HL-60 (cell line): ENCODE measurements at regions not wholly inside any gene's neighbourhood (a gene's known extent, or its start where the extent isn't known, plus 50 kb on each side); places are given as distances from the start of the nearest gene placed in this dataset.

Experiments used
- DNase-seq, 2 experiments: peaks; one replicate each; pipeline ENCODE4 v3.0.0-alpha.2; 2010 to 2020; ENCODE audit warnings: low read depth in 1 of 2, low spot score in 1 of 2
- H3K27ac ChIP-seq: fragments of 250-450 bp; sonication (Bioruptor Pico); replicated peaks from 2 replicates; pipeline ENCODE4 v1.5.1; 2020; ENCODE audit warnings: mild to moderate bottlenecking, moderate library complexity
- H3K27me3 ChIP-seq: fragments of 250-450 bp; sonication (Bioruptor Pico); 2 replicates; pipeline ENCODE4 v1.5.1; 2021; ENCODE audit warnings: mild to moderate bottlenecking, moderate library complexity; ENCODE audit not compliant: insufficient read depth, poor library complexity, severe bottlenecking
- H3K4me3 ChIP-seq: replicated peaks from 2 replicates; pipeline ENCODE4 v1.5.1; 2011; ENCODE audit warnings: mild to moderate bottlenecking, control low read depth, low read length; ENCODE audit not compliant: insufficient read depth
- GABPA ChIP-seq: IDR thresholded peaks from 2 replicates; pipeline ENCODE4 v1.6.1; 2012; ENCODE audit warnings: low read depth
- POLR2AphosphoS5 ChIP-seq: IDR thresholded peaks from 2 replicates; pipeline ENCODE4 v1.6.1; 2012; ENCODE audit warnings: low read depth
- SPI1 ChIP-seq: IDR thresholded peaks from 2 replicates; pipeline ENCODE4 v1.6.1; 2012; ENCODE audit warnings: low read depth, mild to moderate bottlenecking, borderline replicate concordance
- TF ChIP-seq, protein P1 (sequence below): IDR thresholded peaks from 2 replicates; pipeline ENCODE4 v1.6.1; 2012; ENCODE audit warnings: low read depth; ENCODE audit not compliant: insufficient replicate concordance
- TF ChIP-seq, protein P2 (sequence below): IDR thresholded peaks from one replicate; pipeline ENCODE4 v1.5.1; 2011; ENCODE audit warnings: low read length, control low read depth, inconsistent platforms; ENCODE audit not compliant: insufficient read depth

DNA sequence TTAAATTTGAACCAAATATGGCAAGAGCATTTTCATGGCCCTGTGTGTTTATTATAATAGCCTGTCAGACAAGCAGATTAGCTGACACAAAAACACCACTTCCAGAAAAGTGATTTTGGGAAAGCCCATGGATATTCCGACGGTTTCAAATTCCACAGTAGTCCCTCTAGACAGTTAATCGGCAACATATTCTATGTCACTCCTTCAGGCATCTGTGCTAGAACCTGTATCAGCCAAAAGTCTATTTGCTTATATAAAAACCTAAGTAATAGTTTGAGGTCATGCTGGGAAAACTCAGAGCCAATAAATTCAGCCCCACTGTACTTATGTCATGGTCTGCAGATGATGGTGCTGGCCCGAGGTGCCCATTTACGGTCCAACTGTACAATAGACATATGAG lies 110.2 kb upstream of the ARHGEF26 start:
- Histone ChIP-seq H3K27me3 (no peaks in the 10 kb centered on the region), H3K4me3 (no peak overlapping the region), H3K27ac (no peak overlapping the region)
- TF ChIP-seq, protein P1, sequence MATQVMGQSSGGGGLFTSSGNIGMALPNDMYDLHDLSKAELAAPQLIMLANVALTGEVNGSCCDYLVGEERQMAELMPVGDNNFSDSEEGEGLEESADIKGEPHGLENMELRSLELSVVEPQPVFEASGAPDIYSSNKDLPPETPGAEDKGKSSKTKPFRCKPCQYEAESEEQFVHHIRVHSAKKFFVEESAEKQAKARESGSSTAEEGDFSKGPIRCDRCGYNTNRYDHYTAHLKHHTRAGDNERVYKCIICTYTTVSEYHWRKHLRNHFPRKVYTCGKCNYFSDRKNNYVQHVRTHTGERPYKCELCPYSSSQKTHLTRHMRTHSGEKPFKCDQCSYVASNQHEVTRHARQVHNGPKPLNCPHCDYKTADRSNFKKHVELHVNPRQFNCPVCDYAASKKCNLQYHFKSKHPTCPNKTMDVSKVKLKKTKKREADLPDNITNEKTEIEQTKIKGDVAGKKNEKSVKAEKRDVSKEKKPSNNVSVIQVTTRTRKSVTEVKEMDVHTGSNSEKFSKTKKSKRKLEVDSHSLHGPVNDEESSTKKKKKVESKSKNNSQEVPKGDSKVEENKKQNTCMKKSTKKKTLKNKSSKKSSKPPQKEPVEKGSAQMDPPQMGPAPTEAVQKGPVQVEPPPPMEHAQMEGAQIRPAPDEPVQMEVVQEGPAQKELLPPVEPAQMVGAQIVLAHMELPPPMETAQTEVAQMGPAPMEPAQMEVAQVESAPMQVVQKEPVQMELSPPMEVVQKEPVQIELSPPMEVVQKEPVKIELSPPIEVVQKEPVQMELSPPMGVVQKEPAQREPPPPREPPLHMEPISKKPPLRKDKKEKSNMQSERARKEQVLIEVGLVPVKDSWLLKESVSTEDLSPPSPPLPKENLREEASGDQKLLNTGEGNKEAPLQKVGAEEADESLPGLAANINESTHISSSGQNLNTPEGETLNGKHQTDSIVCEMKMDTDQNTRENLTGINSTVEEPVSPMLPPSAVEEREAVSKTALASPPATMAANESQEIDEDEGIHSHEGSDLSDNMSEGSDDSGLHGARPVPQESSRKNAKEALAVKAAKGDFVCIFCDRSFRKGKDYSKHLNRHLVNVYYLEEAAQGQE: no peak
- TF ChIP-seq GABPA: no peak
- no peak for TF ChIP-seq SPI1
- TF ChIP-seq POLR2AphosphoS5: no peak
- TF ChIP-seq, protein P2, sequence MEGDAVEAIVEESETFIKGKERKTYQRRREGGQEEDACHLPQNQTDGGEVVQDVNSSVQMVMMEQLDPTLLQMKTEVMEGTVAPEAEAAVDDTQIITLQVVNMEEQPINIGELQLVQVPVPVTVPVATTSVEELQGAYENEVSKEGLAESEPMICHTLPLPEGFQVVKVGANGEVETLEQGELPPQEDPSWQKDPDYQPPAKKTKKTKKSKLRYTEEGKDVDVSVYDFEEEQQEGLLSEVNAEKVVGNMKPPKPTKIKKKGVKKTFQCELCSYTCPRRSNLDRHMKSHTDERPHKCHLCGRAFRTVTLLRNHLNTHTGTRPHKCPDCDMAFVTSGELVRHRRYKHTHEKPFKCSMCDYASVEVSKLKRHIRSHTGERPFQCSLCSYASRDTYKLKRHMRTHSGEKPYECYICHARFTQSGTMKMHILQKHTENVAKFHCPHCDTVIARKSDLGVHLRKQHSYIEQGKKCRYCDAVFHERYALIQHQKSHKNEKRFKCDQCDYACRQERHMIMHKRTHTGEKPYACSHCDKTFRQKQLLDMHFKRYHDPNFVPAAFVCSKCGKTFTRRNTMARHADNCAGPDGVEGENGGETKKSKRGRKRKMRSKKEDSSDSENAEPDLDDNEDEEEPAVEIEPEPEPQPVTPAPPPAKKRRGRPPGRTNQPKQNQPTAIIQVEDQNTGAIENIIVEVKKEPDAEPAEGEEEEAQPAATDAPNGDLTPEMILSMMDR: no peak
- DNase-seq: no peak

DNA sequence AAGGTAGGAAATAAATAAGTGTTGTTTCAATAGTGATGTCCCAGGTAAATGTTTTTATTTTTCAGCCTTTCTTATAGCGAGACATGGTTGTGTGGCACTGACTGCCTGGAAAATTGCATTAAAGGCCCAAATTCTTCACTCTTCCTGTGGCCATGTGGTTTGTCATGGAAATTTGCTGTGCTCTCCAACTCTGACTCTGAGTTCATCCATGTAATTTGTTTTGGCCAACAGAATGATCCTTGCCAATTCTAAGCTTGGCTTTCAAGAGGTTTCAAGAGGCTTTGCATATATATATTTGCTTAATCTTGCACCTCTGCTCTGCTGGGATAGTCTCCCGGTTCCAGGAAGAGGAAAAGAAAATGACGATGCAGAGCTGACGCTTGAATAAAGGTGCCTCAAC lies 107.5 kb upstream of the ARHGEF26 start:
- Histone ChIP-seq H3K27me3 (no peaks in the 10 kb centered on the region), H3K4me3 (no peak overlapping the region), H3K27ac (no peak overlapping the region)
- no peak for DNase-seq
- TF ChIP-seq POLR2AphosphoS5: no peak
- no peak for TF ChIP-seq GABPA
- no peak for TF ChIP-seq SPI1
- TF ChIP-seq, protein P1: no peak

DNA sequence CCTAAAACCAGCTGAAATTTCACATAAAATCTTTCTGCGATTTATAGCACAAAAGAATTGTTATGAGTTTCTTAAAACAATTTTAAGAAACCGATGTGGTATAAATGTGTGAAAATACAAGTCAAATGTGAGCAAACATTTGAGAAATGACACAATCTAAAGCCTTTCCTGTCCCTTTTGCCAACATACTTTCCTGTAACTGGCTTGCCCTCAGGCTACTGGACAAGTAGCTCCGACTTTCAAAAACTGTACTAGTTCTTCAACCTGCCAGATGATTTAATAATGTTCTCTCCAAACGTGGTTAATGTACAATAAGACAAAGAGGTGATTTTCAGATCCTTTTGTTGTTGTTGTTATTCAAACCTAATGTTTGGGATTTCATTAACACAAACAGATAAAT lies 105.9 kb upstream of the ARHGEF26 start:
- H3K4me3 ChIP-seq: no peak overlapping the region
- TF ChIP-seq, protein P1: no peak
- TF ChIP-seq SPI1 (no peak), POLR2AphosphoS5 (no peak), GABPA (no peak)
- TF ChIP-seq, protein P2: no peak
- DNase-seq: no peak
- no peak overlapping the region for H3K27ac ChIP-seq
- H3K27me3 ChIP-seq: no peaks in the 10 kb centered on the region
